Limb (tissue), 2 donors: ENCODE measurements at regions not wholly inside any gene's neighbourhood (a gene's known extent, or its start where the extent isn't known, plus 50 kb on each side); places are given as distances from the start of the nearest gene placed in this dataset.
"Not testable (repeated sequence)": the region's sequence is repeated elsewhere in the genome, so short reads cannot be mapped to it uniquely, and the experiment has no call there.

Source experiments
- DNase-seq, 2 donors: peaks; one replicate each; pipeline ENCODE4 v3.0.0-alpha.2; 2016; ENCODE audit errors: extremely low spot score in 2 of 2

DNA sequence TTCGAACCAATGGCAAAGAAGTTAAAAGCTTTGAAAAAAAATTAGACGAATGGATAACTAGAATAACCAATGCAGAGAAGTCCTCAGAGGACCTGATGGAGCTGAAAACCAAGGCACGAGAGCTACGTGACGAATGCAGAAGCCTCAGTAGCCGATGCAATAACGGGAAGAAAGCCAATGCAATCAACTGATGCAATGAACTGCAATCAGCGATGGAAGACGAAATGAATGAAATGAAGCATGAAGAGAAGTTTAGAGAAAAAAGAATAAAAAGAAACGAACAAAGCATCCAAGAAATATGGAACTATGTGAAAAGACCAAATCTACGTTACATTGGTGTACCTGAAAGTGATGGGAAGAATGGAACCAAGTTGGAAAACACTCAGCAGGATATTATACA lies 52.6 kb upstream of the MRPS30 start:
- DNase-seq: not testable (repeated sequence)

DNA sequence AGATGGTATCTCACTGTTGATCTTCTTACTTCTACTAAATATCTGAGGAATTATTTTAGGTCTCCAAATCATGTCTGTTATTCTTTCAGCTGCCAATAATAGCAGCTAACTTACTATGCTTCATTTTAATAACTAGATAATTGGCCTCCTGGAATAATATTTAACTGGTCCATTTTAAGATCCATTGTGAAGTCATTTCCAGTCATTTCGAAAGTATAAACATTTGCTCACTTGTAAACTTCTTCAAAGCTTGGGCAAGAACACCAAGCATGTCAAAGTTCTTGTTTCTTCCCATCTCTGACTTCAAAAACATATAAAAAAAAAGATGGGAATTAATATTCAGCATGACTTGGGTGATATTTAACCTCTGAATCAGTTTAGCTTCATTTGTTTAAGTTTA lies 61.4 kb upstream of the MRPS30 start:
- DNase-seq: no peak

DNA sequence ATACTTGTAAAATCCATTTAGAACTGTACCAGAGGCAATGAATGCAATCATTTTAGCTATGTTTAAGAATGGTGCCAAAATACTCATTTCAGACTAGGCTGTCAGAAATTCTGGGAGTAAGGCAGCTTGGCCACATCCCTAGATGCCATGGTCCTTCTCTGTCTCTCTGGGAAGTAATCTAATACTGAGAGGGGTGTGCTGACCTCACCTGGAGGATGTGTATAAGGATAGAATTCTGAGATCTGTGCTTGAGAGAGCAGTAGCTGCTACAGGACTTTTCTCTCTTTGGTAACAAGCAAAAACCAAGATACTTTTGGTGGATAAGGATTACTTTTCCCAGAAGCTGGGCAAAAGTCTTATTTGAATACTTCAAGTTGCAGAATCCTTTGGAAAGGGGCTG lies 68.1 kb upstream of the MRPS30 start:
- DNase-seq: no peak

DNA sequence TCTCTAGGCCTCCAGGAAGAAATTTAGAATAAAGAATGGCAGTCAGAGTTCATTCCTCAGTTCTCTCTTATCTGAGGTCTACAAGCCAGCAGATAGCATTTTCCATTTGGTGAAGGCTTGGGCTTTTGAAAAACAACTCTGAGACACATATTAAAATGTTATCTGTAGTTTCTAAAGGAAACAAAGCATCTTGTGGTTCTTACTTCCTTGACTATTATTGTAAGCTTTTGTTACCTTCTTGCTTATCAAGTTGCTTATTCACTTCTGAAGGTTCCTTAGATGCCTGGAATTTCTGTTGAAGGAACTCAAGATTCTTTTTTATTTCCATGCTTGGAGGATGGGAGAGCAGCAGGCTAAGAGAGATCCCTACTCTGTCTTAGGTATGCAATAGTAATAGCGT lies 79.2 kb upstream of the MRPS30 start:
- no peak for DNase-seq

DNA sequence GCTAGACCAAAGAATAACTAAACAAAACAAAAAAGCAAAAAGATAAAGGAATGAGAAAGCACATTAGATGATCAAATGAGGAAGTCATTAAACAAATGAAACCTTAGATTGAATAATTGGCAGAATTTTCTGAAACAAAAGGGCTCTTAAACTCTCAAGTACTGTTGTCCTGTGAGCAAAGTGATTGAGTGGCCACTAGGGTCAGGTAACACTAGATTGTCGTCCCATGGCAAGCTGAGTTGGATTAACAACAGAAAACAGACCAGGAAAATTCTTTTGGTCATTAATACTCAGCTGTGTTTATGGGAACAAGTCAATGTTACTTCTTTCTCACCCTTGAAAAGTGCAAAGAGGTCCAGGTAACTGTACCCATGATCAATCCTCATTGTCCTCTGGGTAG lies 81.6 kb upstream of the MRPS30 start:
- DNase-seq: no peak

DNA sequence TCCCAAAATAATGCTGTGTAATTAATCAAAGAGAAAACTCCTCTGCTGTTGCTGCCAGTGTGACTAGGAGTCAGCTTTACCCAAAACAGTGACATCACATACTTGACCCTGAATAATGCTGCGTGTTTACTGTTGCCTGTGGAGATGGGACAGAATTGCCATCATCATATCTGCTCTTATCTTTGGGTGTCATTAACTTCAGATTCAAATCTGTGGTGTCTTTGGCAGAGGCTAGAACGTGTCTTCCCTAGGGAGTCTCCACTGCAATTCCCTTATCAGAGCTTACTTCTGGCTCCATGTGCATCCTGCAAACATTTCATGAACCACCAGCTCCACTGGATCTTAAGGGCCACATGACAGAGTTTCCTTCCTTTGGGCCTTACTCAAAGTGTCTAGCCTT lies 88.9 kb upstream of the MRPS30 start:
- no peak for DNase-seq

DNA sequence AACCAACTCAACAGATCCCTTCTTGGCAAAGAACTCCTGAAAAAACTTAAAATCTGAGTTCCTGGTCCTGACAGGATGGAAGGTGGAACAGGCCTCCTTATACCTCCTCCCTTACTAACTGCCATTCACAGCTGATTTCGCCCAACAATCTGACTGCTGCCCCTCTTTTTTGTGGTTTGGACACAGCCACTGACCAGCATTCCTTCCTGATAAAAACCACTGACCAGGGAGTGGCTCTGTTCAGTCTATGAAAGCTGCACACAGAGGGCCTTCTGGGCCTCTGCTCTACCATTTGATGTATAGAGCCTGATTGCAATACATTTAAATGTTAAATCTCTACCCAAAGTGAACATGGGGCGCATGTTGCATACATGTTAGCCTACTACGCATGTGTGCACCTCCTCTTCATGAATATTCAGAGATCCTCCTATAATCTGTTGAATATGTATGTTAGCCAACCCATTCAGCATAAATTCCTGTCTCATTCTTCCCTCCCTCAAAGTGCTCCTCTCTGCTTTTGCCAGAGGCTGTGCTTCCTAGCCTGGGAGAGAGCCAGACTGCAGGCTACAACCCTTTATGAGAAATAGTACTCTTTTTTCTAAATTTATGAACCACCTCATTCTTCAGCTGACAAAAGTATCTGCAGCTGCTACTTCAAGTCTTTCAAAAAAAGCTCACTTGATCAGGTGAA lies 93.7 kb upstream of the MRPS30 start:
- DNase-seq: no peak

DNA sequence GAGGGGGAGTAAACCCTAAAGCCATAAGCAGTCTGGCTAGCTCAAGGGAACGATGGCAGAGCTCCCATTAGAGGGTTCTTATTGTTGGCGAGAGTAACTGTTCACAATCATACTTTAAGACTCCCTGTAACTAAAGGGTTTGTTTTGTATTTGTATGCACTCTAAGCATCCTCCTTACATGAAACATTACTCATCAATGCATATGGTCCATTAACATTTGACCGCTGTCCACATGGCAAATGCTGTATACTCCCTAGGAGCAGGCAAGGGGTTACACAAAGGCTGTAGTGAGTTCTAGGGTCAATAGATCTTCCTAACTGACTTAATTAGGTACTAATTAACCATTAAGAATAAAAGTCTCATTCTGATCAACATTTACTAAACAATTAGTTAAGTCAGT lies 95.3 kb upstream of the MRPS30 start:
- DNase-seq: no peak

DNA sequence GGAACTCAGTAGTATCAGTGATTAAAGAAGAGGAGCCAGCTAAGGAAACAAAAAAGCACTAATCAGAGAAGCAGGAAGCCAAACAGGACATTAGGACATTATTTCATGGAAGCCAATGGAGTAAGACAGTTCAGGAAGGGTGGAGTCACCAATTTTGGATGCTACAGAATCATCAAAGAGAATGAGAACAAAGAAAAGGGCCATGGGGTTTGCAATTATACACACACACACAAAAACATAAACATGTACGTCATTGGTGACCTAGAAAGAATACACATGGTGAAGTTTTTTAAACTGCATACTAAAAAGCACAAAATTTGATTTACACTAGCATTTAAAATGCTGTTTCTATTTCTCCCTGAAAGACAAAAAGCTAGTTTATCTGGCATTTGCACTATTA lies 96.8 kb upstream of the MRPS30 start:
- no peak for DNase-seq

DNA sequence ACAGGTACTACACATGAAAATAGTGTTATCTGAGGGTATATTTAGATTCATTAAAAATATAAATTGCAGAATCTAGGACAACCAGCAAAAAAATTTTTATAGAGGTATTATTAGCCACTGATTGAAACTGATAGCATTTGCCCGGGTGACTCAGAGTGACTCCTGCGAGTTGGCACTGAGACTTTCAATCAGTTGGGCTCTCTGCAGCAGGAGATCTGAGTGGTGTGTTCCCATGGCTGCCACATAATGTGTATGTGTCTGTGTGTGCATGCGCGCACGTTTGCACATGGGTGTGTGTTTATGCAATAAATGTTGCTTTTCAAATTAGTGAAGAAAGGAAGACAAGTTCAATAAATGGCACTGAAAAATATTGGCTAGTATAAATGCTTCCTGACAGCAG lies 100.1 kb upstream of the MRPS30 start:
- DNase-seq: no peak

DNA sequence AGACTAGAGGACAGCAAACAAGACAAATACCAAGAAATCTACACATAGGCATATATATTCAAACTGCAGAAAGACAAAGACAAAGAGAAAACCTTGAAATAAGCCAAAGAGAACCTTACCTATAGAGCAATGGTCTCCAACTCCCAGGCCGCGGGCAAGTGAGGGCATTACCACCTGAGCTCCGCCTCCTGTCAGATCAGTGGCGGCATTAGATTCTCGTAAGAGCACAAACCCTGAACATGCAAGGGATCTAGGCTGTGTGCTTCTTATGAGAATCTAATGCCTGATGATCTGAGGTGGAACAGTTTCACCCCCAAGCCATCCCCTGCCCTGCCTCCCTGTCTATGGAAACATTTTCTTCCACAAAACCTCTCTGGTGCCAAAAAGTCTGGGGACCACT lies 101.0 kb upstream of the MRPS30 start:
- DNase-seq: no peak

DNA sequence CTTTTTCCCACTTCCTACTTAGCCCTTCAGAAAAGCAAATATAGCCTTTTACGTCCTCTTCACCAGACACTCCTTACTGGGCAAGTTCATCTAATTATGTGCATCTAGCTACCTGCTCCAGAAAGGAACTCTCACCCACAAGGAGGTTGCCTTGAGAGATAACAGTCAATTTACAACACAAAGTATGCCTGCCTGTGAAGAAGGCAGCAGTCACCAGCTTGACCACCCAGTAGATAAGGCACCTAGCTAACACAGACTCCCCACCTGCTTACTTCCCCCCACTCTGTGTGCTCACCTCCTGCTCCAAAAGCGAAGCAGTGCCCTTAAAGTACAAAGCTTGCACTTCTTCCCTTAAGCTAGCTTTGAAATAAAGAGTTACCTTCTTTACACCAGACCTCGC lies 111.7 kb upstream of the MRPS30 start:
- no peak for DNase-seq

DNA sequence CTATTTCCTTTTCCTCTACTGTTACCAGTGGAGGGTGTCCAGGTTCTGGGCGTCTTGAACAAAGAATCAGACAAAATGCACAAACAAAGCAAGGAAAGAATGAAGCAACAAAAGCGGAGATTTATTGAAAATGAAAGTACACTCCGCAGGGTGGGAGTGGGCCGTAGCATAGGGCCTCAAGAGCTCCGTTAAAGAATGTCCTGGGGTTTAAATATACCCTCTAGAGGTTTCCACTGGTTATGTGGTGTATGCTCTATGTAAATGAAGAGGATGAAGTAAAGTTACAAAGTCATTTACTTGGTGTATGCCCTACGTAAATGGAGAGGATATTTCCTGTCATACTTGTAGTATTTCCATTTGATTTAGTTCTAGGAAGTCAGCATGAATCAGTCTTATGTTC lies 113.5 kb upstream of the MRPS30 start:
- DNase-seq: no peak

DNA sequence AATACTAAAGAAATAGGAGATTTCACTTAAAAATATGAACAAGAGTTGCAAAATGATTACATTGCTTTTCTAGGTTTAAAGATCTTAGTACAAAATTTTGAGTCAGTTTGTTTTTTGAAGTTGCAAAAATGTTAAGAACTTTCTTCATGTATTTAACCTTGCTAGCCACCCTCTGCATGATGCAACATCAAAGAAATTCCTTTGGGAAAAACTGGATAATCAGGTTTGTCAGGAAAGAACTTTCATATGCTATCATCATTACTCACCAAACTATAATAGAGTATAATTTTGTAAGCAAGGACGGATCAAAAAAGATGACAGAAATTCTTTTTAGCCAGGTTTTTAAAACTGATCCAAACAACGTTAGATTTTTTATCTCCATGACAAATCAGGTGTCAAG lies 116.9 kb upstream of the MRPS30 start:
- DNase-seq: no peak

DNA sequence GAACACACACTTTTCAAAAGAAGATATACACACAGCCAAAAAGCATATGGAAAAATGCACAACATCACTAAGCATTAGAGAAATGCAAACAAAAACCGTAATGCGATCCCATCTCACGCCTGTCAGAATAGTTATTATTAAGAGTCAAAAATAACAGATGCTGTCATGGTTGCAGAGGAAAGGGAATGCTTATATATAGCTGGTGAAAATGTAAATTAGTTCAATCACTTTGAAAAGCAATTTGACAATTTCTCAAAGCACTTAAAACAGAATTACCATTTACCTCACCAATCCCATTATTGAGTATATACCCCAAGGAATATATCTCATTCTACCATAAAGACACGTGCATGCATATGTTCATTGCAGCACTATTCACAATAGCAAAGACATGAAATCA lies 126.8 kb upstream of the MRPS30 start:
- DNase-seq: no peak

DNA sequence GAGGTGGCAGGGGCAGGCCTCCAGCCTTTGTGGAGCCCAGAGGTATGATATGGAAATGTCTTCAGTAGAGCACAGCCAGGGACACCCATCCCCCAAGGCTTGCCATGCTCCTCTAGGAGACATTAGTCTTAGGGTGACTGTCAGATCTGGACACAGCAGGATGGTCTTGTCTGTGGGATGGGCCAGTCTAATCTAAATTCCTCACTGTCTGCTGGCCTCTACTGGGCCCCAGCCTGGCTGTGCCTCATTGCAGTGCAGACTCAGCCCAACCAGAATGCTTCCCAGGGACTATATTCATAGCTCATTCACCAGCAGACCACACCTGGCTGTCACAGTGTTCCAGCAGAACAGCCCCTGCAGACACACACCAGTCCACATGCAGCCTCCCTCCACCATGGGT lies 129.5 kb upstream of the MRPS30 start:
- no peak for DNase-seq

DNA sequence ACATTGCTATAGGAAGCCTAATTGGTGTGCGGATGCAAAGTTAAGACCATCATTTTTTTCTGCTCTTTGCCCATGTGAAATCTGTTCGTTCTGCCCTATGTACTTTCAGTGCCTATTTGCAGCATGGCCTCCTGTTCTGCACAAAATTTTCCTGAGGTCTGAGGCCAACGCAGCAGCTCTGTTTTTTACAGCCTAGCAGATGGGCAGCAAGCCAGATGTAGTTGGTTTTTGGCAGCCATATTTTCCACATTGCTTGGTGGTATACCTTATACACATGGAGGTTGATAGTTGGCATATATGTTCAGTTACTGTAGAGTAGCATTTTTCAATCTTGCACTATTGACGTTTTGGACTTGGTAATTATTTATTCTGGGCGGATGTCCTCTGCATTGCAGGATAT lies 133.5 kb upstream of the MRPS30 start:
- DNase-seq: peak; percentile 42 to 48

DNA sequence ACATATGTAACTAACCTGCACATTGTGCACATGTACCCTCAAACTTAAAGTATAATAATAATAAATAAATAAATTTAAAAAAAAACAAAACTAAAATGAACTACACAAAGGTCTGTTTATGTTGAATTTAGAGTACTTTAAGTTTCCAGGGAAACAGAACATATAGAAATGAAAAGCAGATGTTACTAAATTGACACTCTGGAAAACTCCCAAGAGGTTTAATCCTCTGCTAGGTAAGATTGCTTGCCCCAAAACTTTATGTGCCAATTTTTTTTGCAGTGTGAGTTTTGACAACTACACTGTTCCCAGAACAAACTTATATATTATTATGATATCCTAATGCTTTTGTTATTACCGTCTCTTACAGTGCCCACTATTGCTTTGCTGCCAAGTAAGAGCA lies 134.3 kb upstream of the MRPS30 start:
- DNase-seq: peak in 1 of 2 donors; percentile 33

DNA sequence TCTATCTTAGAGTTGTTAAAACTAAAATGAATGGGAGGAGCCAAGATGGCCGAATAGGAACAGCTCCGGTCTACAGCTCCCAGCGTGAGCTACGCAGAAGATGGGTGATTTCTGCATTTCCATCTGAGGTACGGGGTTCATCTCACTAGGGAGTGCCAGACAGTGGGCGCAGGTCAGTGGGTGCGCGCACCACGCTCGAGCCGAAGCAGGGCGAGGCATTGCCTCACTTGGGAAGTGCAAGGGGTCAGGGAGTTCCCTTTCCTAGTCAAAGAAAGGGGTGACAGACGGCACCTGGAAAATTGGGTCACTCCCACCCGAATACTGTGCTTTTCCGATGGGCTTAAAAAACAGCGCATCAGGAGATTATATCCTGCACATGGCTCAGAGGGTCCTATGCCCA lies 140.3 kb upstream of the MRPS30 start:
- DNase-seq: not testable (repeated sequence)

DNA sequence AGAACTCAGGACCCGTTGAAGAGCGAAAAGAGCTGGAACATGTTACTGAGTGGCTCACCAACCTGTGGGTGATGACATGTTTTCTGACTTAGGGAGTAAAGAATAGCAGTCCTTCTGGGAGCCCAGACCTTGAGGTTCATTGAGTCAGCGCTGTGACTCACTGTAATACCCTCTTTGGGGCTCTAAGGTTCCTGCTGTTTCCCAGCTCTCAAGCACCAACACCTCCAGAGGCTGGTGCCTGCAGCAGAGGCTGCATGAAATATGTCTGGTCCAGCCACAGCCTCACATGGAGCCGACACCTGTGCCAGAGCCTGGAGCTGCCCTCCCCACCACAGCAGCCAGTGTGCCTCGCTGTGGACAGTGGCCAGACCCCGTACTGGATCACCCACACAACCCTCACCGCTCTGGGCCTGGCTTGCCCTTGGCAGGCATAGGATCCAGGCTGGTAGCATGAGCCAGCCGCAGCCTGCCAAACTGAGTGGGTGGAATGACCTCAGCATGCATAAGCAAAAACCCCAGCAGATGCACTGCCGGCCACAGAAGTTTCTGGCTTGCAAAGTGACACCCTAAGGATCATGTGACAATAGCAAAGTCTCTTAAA lies 143.5 kb upstream of the MRPS30 start:
- DNase-seq: peak in 1 of 2 donors; percentile 31

DNA sequence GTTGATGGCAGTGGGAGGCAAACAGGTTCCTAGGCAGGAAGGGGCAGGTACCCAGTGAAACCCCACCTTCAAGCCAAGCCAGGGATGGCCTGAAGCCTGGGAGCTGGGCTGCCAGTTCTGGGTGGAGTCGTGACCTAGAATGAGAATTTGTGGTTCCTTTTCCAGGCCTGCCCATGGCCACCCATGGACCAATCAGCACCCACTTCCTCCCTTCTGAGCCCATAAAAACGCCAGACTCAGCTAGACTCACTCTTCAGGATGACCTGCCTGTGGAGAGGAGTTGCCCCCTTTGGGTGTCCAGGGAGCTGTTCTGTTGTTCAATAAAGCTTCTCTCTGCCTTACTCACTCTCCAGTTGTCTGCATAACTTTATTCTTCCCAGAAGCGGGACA lies 144.0 kb upstream of the MRPS30 start:
- DNase-seq: no peak

DNA sequence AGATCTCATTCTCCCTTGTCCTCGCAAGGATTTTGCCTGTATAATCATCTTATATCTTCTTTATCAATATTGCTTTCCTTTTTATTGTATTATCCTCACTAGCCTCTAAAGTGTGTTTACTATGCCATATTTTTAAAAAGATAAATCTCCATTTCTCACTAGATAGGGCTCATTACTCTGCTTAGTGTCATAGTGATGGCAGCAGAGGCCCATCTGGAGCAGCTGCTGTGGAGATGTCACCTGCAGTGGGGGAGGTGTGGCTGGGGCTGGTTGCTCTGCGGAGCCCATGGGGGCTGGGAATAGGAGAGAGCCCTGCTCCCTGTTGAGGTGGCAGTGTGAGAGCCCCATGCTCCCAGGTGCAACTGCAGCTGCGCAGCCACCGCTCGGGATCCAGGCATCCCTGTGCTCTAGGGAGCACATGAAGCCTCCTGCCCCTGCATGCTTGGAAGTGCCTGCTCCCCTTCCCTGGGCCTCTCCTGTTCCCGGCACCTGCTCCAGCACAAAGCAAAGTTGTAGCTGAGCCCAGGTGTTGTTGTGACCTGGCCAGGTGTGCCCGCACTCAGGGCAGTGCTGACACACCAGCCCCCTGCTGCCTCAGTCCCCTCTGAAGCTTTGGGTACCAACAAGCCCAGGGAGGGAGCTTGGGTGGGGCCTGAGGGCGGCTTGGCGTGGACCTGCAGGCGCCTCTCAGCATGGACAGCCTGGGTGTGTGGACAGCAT lies 144.6 kb upstream of the MRPS30 start:
- DNase-seq: peak in 1 of 2 donors; percentile 23

DNA sequence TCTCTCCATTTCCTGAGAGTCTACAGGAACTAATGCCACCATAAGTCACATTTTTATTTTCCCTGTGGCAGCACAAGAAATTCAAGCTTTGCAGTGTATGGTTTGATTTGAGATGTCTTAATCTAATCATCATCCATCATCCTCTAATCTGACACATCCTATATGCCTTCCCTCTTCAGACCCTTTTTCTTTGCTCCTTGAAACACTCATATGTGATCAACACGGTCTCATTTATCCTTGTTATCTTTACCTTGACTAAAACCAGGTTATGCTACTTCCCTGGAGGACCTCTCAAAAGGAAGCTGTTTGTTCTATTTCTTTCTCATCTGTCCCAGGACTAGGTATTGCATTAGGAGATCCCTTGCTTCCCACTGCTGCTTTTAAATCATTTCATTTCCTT lies 146.9 kb upstream of the MRPS30 start:
- no peak for DNase-seq
